GM12875 (cell line): ENCODE measurements at regions not wholly inside any gene's neighbourhood (a gene's known extent, or its start where the extent isn't known, plus 50 kb on each side); places are given as distances from the start of the nearest gene placed in this dataset.

Experiments used
- H3K4me3 ChIP-seq: one replicate; pipeline ENCODE4 v1.5.1; 2011; ENCODE audit warnings: low read depth, low read length, control low read depth
- TF ChIP-seq, protein P1 (sequence below): IDR thresholded peaks from 2 replicates; pipeline ENCODE4 v1.5.1; 2011; ENCODE audit warnings: low read depth, mild to moderate bottlenecking, control low read depth, inconsistent platforms, low read length, moderate library complexity, borderline replicate concordance; ENCODE audit not compliant: insufficient read depth

- no peak overlapping the region for H3K4me3 ChIP-seq
- TF ChIP-seq, protein P1, sequence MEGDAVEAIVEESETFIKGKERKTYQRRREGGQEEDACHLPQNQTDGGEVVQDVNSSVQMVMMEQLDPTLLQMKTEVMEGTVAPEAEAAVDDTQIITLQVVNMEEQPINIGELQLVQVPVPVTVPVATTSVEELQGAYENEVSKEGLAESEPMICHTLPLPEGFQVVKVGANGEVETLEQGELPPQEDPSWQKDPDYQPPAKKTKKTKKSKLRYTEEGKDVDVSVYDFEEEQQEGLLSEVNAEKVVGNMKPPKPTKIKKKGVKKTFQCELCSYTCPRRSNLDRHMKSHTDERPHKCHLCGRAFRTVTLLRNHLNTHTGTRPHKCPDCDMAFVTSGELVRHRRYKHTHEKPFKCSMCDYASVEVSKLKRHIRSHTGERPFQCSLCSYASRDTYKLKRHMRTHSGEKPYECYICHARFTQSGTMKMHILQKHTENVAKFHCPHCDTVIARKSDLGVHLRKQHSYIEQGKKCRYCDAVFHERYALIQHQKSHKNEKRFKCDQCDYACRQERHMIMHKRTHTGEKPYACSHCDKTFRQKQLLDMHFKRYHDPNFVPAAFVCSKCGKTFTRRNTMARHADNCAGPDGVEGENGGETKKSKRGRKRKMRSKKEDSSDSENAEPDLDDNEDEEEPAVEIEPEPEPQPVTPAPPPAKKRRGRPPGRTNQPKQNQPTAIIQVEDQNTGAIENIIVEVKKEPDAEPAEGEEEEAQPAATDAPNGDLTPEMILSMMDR, result no peak
Measured at GRCh38 chr1:105483436-105483835, 1573.0 kb upstream of the PRMT6 start.

- no peak overlapping the region for H3K4me3 ChIP-seq
- TF ChIP-seq, protein P1, result no peak
Measured at GRCh38 chr1:105485207-105485606, 1571.3 kb upstream of the PRMT6 start.

DNA sequence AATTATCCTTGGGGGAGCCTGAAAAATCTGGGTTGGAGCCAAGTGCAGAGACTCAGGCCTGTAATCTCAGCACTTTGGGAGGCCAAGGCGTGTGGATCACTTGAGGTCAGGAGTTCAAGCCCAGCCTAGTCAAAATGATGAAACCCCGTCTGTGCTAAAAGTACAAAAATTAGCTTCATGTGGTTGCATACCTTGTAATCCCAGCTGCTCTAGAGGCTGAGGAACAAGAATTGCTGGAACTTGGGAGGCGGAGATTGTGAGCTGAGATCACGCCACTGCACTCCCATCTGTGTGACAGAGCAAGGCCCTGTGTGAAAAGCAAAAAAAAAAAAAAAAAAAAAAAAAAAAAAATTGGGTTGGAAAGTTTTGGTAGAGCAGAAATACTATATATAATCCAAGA, 1563.6 kb upstream of the PRMT6 start:
- TF ChIP-seq, protein P1, result no peak
- H3K4me3 ChIP-seq, result no peak overlapping the region

- TF ChIP-seq, protein P1, result no peak
- H3K4me3 ChIP-seq, result no peak overlapping the region
Measured at GRCh38 chr1:105516068-105516467, 1540.4 kb upstream of the PRMT6 start.

DNA sequence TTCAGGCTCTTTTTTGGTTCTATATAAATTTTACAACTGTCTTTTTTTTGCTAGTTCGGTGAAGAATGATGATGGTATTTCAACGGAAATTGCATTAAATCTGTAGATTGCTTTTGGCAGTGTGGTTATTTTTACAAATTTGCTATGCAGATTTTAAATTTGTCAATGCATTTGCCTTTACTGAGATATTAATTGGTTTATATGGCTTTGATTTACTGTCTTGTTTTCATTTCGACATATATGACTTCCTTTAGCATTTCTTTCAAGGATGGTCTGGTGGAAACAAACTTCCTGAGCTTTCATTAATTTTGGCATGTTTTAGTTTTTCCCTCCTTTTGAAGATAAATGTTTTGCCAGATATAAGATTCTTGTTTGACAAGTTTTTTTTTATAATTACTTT, 1522.5 kb upstream of the PRMT6 start:
- no peak overlapping the region for H3K4me3 ChIP-seq
- TF ChIP-seq, protein P1, result no peak

DNA sequence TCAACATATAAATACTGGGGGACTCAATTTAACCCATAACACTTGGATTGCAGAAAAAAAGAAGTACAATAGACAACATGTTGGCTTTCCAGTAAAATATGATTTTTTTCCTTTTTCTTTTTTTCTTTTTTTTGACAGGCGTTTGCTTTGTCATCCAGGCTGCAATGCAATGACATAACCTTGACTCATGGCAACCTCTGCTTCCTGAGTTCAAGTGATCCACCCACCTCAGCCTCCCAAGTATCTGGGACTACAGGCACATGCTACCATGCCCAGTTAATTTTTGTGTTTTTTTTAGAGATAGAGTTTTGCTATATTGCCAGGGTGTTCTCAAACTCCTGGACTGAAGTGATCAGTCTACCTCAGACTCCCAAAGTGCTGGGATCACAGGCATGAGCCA, 1512.0 kb upstream of the PRMT6 start:
- TF ChIP-seq, protein P1, result no peak
- no peak overlapping the region for H3K4me3 ChIP-seq

DNA sequence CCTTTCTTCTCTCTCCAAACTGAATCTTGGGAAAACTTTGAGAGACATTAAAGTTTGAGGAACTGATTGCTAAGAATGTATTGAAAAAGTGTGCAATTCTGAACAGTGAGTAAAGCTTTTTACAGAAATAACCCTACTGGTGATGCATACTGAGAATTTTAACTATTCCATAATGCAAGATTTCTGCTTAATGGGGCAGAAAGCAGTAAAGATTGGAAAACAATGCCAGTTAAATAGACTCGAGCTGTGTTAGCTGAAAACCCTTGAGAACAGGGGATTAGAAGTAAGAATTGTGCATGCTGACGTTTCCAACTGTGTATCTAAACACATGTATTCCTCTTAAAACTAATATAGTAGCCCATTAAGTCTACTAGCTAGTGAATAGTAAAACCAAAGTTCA, 1500.2 kb upstream of the PRMT6 start:
- no peak overlapping the region for H3K4me3 ChIP-seq
- TF ChIP-seq, protein P1, result no peak
